HG02610 (cell line): ENCODE measurements at regions not wholly inside any gene's neighbourhood (a gene's known extent, or its start where the extent isn't known, plus 50 kb on each side); places are given as distances from the start of the nearest gene placed in this dataset.
"Not testable (repeated sequence)": the region's sequence is repeated elsewhere in the genome, so short reads cannot be mapped to it uniquely, and the experiment has no call there.

Experiments
- ATAC-seq: cut with Tn5 transposase; IDR thresholded peaks from one replicate; pipeline ENCODE4 v1.9.1; 2021; ENCODE audit warnings: mild to moderate bottlenecking, moderate library complexity; ENCODE audit not compliant: unreplicated experiment

GRCh38 chr18:47729356-47729755 is 201.1 kb downstream of the SMAD2 start:
- no peak for ATAC-seq

GRCh38 chr18:47728921-47729320 is 201.5 kb downstream of the SMAD2 start:
- ATAC-seq = no peak

GRCh38 chr18:47727409-47727808 is 203.1 kb downstream of the SMAD2 start:
- no peak for ATAC-seq

- ATAC-seq = no peak
Measured at GRCh38 chr18:47726550-47726949, 203.9 kb downstream of the SMAD2 start.

- no peak for ATAC-seq
Measured at GRCh38 chr18:47725656-47726055, 204.8 kb downstream of the SMAD2 start.

- ATAC-seq = no peak
Measured at GRCh38 chr18:47724186-47724975, 206.1 kb downstream of the SMAD2 start.

GRCh38 chr18:47721876-47722275 is 208.6 kb downstream of the SMAD2 start:
- no peak for ATAC-seq

GRCh38 chr18:47720741-47721140 is 209.7 kb downstream of the SMAD2 start:
- no peak for ATAC-seq

- no peak for ATAC-seq
Measured at GRCh38 chr18:47719096-47719780, 211.2 kb downstream of the SMAD2 start.

GRCh38 chr18:47718646-47719045 is 211.8 kb downstream of the SMAD2 start:
- ATAC-seq = no peak

GRCh38 chr18:47717257-47717656 is 213.2 kb downstream of the SMAD2 start:
- ATAC-seq = no peak

- ATAC-seq = no peak
Measured at GRCh38 chr18:47716632-47717185, 213.8 kb downstream of the SMAD2 start.

- no peak for ATAC-seq
Measured at GRCh38 chr18:47710451-47710850, 220.0 kb downstream of the SMAD2 start.

- no peak for ATAC-seq
Measured at GRCh38 chr18:47709556-47709955, 220.9 kb downstream of the SMAD2 start.

- no peak for ATAC-seq
Measured at GRCh38 chr18:47708206-47708605, 222.3 kb downstream of the SMAD2 start.

- ATAC-seq = no peak
Measured at GRCh38 chr18:47701134-47701533, 229.3 kb downstream of the SMAD2 start.

GRCh38 chr18:47696870-47697269 is 233.6 kb downstream of the SMAD2 start:
- no peak for ATAC-seq

GRCh38 chr18:47691611-47692010 is 238.8 kb downstream of the SMAD2 start:
- no peak for ATAC-seq

- ATAC-seq = not testable (repeated sequence)
Measured at GRCh38 chr18:47690778-47691177, 239.7 kb downstream of the SMAD2 start.

GRCh38 chr18:47689371-47689770 is 241.1 kb downstream of the SMAD2 start:
- no peak for ATAC-seq

GRCh38 chr18:47686806-47687205 is 243.7 kb downstream of the SMAD2 start:
- no peak for ATAC-seq

- ATAC-seq = no peak
Measured at GRCh38 chr18:47683774-47684173, 246.7 kb downstream of the SMAD2 start.
